SW 1271 (cell line): ENCODE measurements at regions not wholly inside any gene's neighbourhood (a gene's known extent, or its start where the extent isn't known, plus 50 kb on each side); places are given as distances from the start of the nearest gene placed in this dataset.
"Not testable (repeated sequence)": the region's sequence is repeated elsewhere in the genome, so short reads cannot be mapped to it uniquely, and the experiment has no call there.

Experiments used
- DNase-seq, 2 experiments: peaks; one replicate each; lab custom pipeline; 2025; lab: John Stamatoyannopoulos, UW

DNA sequence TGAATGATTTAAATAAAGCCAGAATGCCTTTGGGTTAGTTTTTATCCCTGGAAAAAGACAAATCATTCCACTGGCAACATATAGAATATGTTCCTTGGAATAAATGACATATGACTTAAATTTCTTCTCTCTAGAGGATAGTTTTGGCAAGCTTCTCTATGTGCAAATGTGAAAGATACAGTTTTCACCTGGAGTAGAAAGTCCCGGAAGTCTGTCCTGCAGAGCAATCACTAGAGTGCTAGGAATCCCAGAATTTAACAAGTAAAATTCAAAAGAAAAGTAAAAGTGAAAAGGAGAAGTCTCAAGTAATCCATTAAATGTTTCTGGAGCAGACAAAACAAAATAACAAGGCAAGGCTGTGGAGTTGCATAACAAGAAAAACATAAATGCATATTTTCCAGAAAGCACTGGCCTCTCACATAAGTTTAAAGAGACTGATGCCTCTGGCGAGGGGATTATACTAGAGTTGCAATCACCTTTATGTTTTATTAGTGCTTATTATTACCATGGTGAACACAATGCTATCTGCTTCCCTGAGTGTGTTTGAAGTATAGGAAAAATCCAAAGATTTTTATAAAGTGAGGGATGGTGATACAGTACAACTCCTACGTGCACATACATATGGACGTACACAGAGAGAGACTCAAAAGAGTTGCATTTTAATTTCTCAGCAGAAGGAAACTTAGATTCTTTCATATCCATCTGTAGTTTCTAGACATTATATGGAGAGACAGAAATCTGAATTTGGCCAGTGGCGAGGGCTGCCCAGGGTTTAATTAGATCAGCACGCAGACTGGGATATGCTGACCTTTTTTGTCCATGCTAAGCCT is 188.3 kb upstream of the ANKRD55 start:
- no peak for DNase-seq

GRCh38 chr5:56420323-56420722 is 187.2 kb upstream of the ANKRD55 start:
- no peak for DNase-seq

GRCh38 chr5:56419667-56420066 is 186.5 kb upstream of the ANKRD55 start:
- DNase-seq: no peak

DNA sequence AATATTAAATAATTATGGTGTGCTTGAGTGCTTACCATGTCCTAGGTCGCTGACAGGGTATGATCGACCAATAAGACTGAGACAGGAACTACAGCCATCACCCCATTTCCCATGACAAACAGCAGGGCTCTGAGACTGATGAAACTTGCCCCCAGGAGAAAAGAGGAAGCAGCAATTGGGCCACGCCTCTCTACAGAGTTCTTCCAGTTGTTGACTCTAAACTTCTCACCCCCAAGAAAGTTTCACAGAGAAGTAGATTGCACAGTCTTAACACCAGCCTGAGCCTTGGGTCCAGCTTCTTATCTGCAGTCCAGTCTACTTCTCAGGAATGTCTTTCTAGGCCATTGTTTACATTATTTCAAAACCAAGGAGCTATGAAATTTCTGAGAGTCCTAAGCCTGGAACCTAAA is 182.2 kb upstream of the ANKRD55 start:
- no peak for DNase-seq

- DNase-seq: no peak
Measured at GRCh38 chr5:56414066-56414465, 180.9 kb upstream of the ANKRD55 start.

DNA sequence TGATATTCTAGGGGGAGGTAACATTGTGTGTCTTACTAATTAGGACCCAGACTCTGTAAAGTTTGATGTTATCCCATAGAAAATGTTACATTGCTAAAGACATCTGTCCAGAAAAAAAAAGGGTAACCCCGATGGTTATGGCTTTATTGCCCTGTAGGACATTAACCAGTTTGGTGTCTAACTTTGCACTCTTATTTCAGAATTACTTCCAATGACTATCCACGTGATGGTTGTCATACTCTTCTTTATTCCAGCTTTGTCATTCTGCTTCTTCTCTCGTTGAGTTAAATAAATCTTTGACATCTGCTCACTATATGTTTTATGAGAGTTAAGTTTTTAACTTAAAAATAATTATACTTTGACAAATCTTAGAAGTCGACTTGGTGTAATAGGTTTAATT is 180.4 kb upstream of the ANKRD55 start:
- no peak for DNase-seq

GRCh38 chr5:56412601-56413379 is 179.7 kb upstream of the ANKRD55 start:
- no peak for DNase-seq

GRCh38 chr5:56410696-56411095 is 177.6 kb upstream of the ANKRD55 start:
- no peak for DNase-seq

DNA sequence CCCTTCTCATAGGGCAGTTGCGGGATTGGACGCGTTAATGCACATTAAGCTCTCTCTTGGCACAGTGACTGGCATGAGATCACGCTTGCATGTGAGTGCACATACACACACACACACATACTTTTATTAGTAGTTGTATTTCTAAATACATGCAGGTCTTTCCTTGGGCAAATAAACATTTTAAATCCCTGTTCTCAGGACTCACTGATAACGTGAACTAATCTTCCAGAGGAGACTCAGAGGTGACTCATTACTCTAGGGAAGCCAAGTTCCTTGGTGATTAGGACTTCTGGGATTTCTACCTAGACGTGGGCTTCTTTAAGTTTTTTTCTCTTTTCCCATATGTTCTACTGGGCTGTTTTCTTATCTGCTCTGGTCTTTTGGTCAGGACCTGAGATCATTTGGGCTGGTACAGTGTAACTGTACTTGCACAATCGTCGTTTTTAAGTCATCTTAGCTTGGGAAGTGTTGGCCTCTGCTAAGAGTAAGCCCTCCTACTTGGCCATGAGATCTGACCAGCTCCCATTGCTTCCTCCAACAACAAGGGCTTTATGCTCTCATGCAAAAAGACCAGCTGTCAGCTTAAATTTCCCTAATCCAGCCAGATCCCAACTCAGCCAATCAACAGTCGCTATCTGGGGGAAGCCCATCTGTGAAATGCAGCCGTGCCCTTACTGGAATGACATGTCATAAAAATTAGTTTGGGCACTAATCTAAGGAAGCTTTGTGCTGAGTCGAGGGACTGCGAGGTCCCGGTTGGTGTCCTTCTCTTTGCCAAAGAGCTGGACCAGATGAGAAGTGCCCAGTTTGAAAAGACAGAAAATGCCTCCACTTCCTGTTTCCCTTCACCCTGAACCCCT is 176.4 kb upstream of the ANKRD55 start:
- no peak for DNase-seq

DNA sequence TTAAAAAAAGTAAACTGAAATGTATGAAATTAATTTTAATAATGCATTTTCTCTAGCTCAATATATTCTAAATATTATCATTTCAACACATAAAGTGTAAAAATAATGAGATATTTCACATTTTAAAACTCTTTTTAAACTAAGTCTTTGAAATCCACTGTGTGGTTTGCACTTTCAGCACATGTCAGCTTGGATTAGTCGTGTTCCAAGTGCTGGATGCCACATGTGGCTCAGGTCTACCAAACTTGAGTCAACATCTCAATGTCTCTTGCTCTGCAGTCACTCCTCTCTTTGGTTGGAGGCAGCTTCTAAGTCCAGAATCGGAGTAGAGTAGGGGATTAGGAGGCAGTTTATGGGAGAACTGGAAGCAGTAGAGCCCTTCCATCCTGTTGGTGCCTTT is 173.7 kb upstream of the ANKRD55 start:
- no peak for DNase-seq

- DNase-seq: no peak
Measured at GRCh38 chr5:56406221-56406620, 173.1 kb upstream of the ANKRD55 start.

DNA sequence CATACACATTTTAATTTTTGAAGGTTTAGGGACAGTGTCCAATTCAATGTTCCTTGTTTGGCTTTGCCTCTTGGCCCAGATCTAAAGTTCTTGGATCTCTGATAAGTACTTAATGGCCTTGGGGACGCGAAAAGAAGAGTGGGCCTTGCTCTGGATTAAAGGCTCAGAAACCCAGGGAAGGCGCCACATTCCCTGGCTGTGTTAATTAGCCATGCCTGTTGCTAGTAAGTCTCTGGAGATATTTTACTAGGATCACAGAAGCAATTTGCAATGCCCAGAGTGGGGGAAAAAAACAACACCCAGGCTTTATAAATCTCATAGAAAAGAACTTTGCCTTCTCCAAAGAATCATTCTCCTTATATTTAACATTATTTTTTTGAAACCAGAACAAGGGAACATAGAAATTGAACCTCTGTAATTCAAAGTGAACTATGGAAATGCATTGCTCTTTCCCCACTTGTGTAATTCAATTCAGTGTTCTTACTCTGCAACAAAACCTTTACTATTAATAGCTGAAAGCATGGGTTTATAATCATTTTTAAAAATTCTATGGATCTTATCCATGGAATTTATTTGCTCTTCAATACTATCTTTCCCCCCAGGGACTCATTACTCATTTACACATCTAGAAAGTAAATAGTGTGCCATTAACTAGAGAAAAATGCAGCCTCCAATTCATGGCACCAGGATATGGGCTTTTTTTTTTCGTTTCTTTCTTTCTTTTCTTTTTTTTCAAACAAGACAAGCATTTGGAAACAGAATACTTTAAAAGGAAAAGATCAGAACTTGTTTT is 172.2 kb upstream of the ANKRD55 start:
- DNase-seq: no peak

GRCh38 chr5:56402266-56403220 is 169.4 kb upstream of the ANKRD55 start:
- DNase-seq: no peak

GRCh38 chr5:56397796-56398195 is 164.7 kb upstream of the ANKRD55 start:
- DNase-seq: not testable (repeated sequence)

GRCh38 chr5:56396634-56397033 is 163.5 kb upstream of the ANKRD55 start:
- no peak for DNase-seq

- DNase-seq: no peak
Measured at GRCh38 chr5:56389261-56389660, 156.1 kb upstream of the ANKRD55 start.

DNA sequence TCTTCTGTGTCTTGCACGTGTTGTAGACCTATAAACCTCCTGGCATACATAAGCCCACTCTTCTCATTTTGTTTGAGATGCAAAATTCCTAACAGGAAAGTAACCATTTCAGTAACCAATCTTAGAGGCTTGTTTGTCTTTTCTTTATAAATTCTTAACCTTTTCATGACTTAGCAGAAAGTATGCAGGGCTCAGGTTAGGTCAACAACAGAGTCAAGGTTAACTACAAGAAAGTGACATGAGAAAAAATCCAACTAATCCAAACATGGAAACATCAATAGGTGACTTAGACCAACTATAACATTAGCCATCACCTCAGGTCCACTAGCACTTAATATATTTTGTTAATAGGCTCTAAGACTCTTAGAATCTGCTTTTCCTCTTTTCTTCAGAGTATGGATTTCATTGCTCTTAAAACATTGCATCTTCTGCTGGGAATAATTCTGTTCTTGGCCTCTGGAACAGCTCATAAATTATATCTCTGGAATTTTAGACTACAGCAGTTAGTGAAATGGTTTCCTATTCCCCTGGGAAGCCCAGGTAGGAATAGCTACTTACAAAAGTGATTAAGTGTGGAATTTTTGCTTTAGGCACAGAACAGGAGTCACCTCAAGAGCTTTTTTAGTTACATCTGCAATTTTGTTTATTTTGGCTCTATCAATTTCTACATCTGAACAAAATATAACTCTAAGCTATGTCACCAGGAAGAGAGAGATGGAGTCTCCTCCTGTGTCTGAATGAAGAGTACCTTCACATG is 155.3 kb upstream of the ANKRD55 start:
- DNase-seq: no peak

DNA sequence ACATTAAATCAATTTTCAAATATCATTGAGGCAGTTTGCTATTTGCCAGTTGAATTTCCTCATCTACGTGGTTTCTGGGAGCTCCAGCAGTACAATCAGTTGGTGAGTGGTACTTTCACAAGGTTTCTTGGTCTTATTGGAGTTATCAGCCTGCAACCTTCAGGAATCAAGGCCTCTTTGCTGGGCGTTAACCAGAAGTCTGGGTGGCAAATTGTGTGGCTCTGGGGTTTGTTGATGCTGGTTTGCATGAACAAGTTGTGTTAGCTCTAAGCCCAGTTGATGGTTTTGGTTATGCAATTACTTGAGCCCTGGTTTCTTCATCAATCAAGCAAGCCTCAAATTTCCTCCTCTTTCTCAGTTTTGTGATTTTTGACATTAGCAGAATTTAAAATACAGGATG is 152.9 kb upstream of the ANKRD55 start:
- DNase-seq: no peak

DNA sequence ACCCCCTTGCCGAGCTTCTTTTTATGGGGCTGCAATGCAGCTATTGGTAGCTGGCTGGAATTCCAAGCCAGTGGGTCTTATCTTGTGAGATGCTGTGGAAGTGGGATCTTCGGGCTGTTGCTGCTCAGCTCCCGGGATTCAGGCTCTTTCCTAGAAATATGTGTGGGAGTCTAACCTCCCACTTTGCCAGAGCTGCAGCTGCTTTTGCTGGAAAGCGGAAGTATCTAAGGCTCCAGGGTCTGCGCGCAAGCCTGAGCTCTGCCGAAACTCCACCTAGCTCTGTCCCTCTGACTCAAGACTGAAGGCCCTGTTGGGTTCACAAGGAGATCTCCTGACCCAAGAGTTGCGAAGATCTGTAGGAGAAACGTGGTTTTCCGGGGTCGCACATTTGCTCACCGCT is 151.1 kb upstream of the ANKRD55 start:
- no peak for DNase-seq

GRCh38 chr5:56383761-56384160 is 150.6 kb upstream of the ANKRD55 start:
- DNase-seq: no peak
